ENCODE measurements at regions not wholly inside any gene's neighbourhood (a gene's known extent, or its start where the extent isn't known, plus 50 kb on each side); places are given as distances from the start of the nearest gene placed in this dataset.

DNA sequence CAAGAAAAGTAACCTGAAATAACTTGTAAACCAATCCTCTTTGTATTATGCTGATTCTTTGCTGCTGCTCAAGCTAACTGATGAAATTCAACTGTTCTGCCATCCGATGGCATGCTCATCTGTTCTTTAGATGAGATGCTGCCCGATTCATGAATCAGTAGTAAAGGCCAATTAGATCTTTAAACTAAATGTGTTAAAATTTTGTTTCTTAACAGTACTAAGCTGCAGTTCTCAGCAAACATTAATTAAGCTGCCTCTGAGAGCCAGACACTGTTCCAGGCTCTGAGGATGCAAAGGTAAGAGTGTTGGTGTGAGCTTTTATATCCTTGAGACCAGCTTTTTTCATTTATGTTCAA lies 77.0 kb upstream of the NT5E start:
- dilution Hi-C loops (cut with HindIII; ENCODE audit: low sequenced_read_pairs, unreplicated experiment) = no loop called here
- Histone ChIP-seq H3K4ac (ENCODE audit: low read depth, low read length) (no peak overlapping the region), H4K20me1 (ENCODE audit: insufficient read depth, low read length) (no peaks in the 10 kb centered on the region), H3K4me2 (ENCODE audit: low read depth, low read length) (no peak overlapping the region), H3K79me1 (ENCODE audit: low read depth in 1 of 2, low read length in 2 of 2) (no peaks in the 10 kb centered on the region), H3K9me1 (ENCODE audit: insufficient read depth, low read length) (no peaks in the 10 kb centered on the region), H4K5ac (ENCODE audit: low read depth, low read length) (no peak overlapping the region), H3K18ac (ENCODE audit: low read depth, low read length) (no peak overlapping the region), H2AFZ (replicated peaks; ENCODE audit: low read length, poor library complexity) (no peak overlapping the region), H3K27me3 (ENCODE audit: control insufficient read depth, insufficient read depth, low read length) (no peaks in the 10 kb centered on the region), H2AK5ac (ENCODE audit: low read depth, low read length) (no peak overlapping the region), H3K4me3 (ENCODE audit: insufficient read depth, low read depth, low read length) (no peak overlapping the region), H2BK15ac (ENCODE audit: low read depth, low read length) (0 out of 3 replicates have a peak overlapping the region, but pooled peaks have one; percentile 5), H2BK120ac (ENCODE audit: low read depth, low read length) (no peak overlapping the region), H2AK9ac (replicated peaks; ENCODE audit: low read depth, low read length, poor library complexity) (no peak overlapping the region), H3K14ac (replicated peaks; ENCODE audit: low read depth, low read length) (no peak overlapping the region), H4K91ac (ENCODE audit: insufficient read depth, low read depth, low read length) (no peak overlapping the region), H2BK5ac (ENCODE audit: low read depth, low read length, poor library complexity, severe bottlenecking) (no peak overlapping the region), H3K56ac (ENCODE audit: extremely low read depth, insufficient read depth, low read length) (no peak overlapping the region), H3K9ac (ENCODE audit: low read depth, low read length) (no peak overlapping the region), H3K4me1 (ENCODE audit: control insufficient read depth, insufficient read depth, low read length) (no peaks in the 10 kb centered on the region), H3K9me3 (ENCODE audit: control insufficient read depth, insufficient read depth, low read length) (peaks cover 2% of the 10 kb centered on the region; the same call in 1 of the 2 replicates), H3K36me3 (ENCODE audit: control insufficient read depth, insufficient read depth, low read length) (no peaks in the 10 kb centered on the region), H3K23ac (ENCODE audit: low read depth, low read length) (no peak overlapping the region), H4K8ac (ENCODE audit: low read depth in 2 of 2, low read length in 2 of 2) (no peak overlapping the region), H2BK20ac (ENCODE audit: low read depth, low read length) (no peak overlapping the region), H3K27ac (ENCODE audit: insufficient read depth, low read length) (no peak overlapping the region)
- POLR2A ChIA-PET (ENCODE audit: unreplicated experiment) = no interaction called here
- CTCF ChIA-PET = interaction anchor here (0.9 kb wide), 1 partner anchor 10 kb away, joined by 3 read pairs; no protein-coding TSS in a partner anchor
- in situ Hi-C loops (cut with MboI; ENCODE audit: low sequenced_read_pairs) = no loop called here
- intact Hi-C loops (cut with micrococcal nuclease) = no loop called here
- TF ChIP-seq, protein P1, sequence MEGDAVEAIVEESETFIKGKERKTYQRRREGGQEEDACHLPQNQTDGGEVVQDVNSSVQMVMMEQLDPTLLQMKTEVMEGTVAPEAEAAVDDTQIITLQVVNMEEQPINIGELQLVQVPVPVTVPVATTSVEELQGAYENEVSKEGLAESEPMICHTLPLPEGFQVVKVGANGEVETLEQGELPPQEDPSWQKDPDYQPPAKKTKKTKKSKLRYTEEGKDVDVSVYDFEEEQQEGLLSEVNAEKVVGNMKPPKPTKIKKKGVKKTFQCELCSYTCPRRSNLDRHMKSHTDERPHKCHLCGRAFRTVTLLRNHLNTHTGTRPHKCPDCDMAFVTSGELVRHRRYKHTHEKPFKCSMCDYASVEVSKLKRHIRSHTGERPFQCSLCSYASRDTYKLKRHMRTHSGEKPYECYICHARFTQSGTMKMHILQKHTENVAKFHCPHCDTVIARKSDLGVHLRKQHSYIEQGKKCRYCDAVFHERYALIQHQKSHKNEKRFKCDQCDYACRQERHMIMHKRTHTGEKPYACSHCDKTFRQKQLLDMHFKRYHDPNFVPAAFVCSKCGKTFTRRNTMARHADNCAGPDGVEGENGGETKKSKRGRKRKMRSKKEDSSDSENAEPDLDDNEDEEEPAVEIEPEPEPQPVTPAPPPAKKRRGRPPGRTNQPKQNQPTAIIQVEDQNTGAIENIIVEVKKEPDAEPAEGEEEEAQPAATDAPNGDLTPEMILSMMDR (conservative IDR thresholded peaks at IDR 0.05; ENCODE audit: low read depth, low read length) = no peak
- no peak for TF ChIP-seq FOS (IDR thresholded peaks at IDR 0.05; ENCODE audit: low read depth, low read length)
- TF ChIP-seq CEBPB (IDR thresholded peaks at IDR 0.05; ENCODE audit: low read depth, low read length) = no peak
- no peak for TF ChIP-seq SMC3 (IDR thresholded peaks at IDR 0.05; ENCODE audit: low read depth, low read length)
- TF ChIP-seq, protein P2, sequence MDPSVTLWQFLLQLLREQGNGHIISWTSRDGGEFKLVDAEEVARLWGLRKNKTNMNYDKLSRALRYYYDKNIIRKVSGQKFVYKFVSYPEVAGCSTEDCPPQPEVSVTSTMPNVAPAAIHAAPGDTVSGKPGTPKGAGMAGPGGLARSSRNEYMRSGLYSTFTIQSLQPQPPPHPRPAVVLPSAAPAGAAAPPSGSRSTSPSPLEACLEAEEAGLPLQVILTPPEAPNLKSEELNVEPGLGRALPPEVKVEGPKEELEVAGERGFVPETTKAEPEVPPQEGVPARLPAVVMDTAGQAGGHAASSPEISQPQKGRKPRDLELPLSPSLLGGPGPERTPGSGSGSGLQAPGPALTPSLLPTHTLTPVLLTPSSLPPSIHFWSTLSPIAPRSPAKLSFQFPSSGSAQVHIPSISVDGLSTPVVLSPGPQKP (IDR thresholded peaks at IDR 0.05; ENCODE audit: borderline replicate concordance, low read depth, low read length) = no peak
- no peak for TF ChIP-seq POLR2A (IDR thresholded peaks at IDR 0.05; ENCODE audit: low read depth, low read length)
- no peak for TF ChIP-seq NFE2L2 (IDR thresholded peaks at IDR 0.05; ENCODE audit: low read depth, low read length)
- no peak for TF ChIP-seq MAFK (IDR thresholded peaks at IDR 0.05; ENCODE audit: low read depth, low read length)
- no peak for TF ChIP-seq RAD21 (IDR thresholded peaks at IDR 0.05; ENCODE audit: low read length)
- no peak for TF ChIP-seq BHLHE40 (IDR thresholded peaks at IDR 0.05; ENCODE audit: low read depth, low read length)
- no peak for TF ChIP-seq MAZ (IDR thresholded peaks at IDR 0.05; ENCODE audit: borderline replicate concordance, low read depth, low read length)
- no peak for TF ChIP-seq MXI1 (IDR thresholded peaks at IDR 0.05; ENCODE audit: borderline replicate concordance, low read depth, low read length)
- ATAC-seq (ENCODE audit: low read depth) (no peak), DNase-seq (no peak)
- BruUV-seq (replicated peaks) = no TSS peak
- WGBS, 2 experiments (ENCODE audit: extremely low coverage in 2 of 2, insufficient read length in 1 of 2) = 100% methylated on average over 1 of the region's 2 CpGs; no CpG with 5 or more reads in 1 of the 2 experiments

All from IMR-90 (cell line).